ENCODE measurements at regions not wholly inside any gene's neighbourhood (a gene's known extent, or its start where the extent isn't known, plus 50 kb on each side); places are given as distances from the start of the nearest gene placed in this dataset.

DNA sequence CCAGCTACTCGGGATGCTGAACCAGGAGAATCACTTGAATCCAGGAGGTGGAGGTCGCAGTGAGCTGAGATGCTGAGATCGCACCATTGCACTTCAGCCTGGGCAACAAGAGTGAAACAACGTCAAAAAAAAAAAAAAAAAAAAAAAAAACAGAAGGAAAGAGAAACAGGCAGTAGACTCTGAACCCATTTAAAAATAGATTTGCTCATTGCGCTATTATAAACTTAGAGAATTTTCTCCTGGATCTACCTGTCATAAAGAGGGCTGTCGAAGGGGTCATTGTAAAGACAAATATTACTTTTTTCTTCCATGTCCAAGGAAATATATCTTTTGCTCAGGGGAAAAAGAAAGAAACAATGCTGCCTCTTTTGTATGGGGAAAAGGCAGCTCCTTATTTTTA is 425.0 kb upstream of the ID2 start:
- H3K4me3 ChIP-seq (ENCODE audit: control insufficient read depth, low read depth, low read length): no peak overlapping the region
- TF ChIP-seq, protein P1, sequence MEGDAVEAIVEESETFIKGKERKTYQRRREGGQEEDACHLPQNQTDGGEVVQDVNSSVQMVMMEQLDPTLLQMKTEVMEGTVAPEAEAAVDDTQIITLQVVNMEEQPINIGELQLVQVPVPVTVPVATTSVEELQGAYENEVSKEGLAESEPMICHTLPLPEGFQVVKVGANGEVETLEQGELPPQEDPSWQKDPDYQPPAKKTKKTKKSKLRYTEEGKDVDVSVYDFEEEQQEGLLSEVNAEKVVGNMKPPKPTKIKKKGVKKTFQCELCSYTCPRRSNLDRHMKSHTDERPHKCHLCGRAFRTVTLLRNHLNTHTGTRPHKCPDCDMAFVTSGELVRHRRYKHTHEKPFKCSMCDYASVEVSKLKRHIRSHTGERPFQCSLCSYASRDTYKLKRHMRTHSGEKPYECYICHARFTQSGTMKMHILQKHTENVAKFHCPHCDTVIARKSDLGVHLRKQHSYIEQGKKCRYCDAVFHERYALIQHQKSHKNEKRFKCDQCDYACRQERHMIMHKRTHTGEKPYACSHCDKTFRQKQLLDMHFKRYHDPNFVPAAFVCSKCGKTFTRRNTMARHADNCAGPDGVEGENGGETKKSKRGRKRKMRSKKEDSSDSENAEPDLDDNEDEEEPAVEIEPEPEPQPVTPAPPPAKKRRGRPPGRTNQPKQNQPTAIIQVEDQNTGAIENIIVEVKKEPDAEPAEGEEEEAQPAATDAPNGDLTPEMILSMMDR (conservative IDR thresholded peaks at IDR 0.05; ENCODE audit: control insufficient read depth, insufficient read depth, low read depth, low read length): no peak
- DNase-seq (ENCODE audit: low read depth): no peak

DNA sequence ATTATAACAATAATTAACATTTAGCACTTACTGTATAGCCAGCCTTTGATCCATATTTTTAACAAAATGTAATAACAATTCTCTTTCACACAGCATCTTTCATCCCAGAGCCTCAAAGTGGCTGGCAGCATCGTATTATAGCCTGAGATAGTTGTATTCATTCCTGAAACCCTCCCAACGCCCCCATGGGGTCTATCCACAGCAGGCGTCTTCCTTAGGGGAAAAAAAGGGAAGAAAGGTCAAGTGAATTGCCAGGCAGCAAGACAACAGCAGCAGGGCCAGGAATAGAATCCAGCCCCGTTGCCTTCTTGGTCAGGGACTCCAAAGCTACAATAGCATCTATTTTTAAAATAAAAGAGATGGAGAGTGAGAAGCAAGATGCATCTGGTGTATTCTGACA is 424.4 kb upstream of the ID2 start:
- TF ChIP-seq, protein P1 (conservative IDR thresholded peaks at IDR 0.05; ENCODE audit: control insufficient read depth, insufficient read depth, low read depth, low read length): no peak
- no peak overlapping the region for H3K4me3 ChIP-seq (ENCODE audit: control insufficient read depth, low read depth, low read length)
- no peak for DNase-seq (ENCODE audit: low read depth)

DNA sequence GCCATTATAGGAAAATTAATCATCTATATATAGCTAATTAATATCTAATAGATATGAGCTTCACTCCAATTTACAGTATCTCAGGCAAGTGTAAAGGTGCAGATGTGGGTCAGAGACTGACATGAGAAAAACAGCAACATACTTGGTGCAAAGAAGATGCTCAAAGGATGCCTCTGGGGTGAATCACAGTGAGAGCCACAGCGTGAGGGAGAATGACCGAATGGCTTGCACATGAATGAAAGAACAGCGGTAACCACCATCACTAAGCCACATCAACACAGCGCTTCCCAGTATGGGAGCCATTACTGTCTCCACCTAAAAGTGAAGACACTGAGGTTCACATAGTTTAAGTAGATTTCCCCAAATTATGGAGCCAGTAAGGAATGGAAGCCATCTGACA is 423.4 kb upstream of the ID2 start:
- DNase-seq (ENCODE audit: low read depth): no peak
- TF ChIP-seq, protein P1 (conservative IDR thresholded peaks at IDR 0.05; ENCODE audit: control insufficient read depth, insufficient read depth, low read depth, low read length): no peak

GRCh38 chr2:8259106-8259840 is 422.6 kb upstream of the ID2 start:
- no peak for DNase-seq (ENCODE audit: low read depth)
- H3K4me3 ChIP-seq (ENCODE audit: control insufficient read depth, low read depth, low read length): no peak overlapping the region
- TF ChIP-seq, protein P1 (conservative IDR thresholded peaks at IDR 0.05; ENCODE audit: control insufficient read depth, insufficient read depth, low read depth, low read length): no peak

More for the DNA sequence above, 423.4 kb upstream of the ID2 start:
- H3K4me3 ChIP-seq (ENCODE audit: control insufficient read depth, low read depth, low read length): no peak overlapping the region

GRCh38 chr2:8259841-8260178 is 422.0 kb upstream of the ID2 start:
- TF ChIP-seq, protein P1 (conservative IDR thresholded peaks at IDR 0.05; ENCODE audit: control insufficient read depth, insufficient read depth, low read depth, low read length): no peak
- H3K4me3 ChIP-seq (ENCODE audit: control insufficient read depth, low read depth, low read length): no peak overlapping the region
- no peak for DNase-seq (ENCODE audit: low read depth)

DNA sequence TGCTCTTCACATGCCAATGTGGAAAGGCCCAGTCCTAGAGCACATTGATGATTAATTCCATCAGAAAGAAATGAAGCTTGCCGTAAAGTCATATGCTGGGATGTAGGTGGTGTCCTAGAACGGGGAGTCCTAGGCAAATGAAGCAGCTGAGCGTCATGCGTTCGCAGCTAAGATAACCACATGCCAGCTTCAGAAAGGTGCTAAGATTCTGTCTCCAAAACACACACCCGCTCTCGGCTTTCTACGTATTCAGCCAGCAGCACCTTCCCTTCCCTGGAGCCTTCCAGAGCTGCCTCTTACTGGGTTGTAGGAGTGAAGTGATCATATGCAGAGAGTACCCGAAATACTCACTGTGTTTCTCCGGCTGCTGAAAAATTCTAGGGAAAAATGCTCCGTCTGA is 421.6 kb upstream of the ID2 start:
- no peak overlapping the region for H3K4me3 ChIP-seq (ENCODE audit: control insufficient read depth, low read depth, low read length)
- DNase-seq (ENCODE audit: low read depth): no peak
- TF ChIP-seq, protein P1 (conservative IDR thresholded peaks at IDR 0.05; ENCODE audit: control insufficient read depth, insufficient read depth, low read depth, low read length): no peak

GRCh38 chr2:8263901-8264300 is 418.0 kb upstream of the ID2 start:
- TF ChIP-seq, protein P1 (conservative IDR thresholded peaks at IDR 0.05; ENCODE audit: control insufficient read depth, insufficient read depth, low read depth, low read length): no peak
- DNase-seq (ENCODE audit: low read depth): no peak
- H3K4me3 ChIP-seq (ENCODE audit: control insufficient read depth, low read depth, low read length): no peak overlapping the region

Measured in fibroblast of mammary gland (primary cell).